BLaER1 treated with 17β-estradiol and CSF1 and Interleukin-3, amounts not matched to agents 10 nM and 100 nM (cell line): ENCODE measurements at regions not wholly inside any gene's neighbourhood (a gene's known extent, or its start where the extent isn't known, plus 50 kb on each side); places are given as distances from the start of the nearest gene placed in this dataset.
"Not testable (repeated sequence)": the region's sequence is repeated elsewhere in the genome, so short reads cannot be mapped to it uniquely, and the experiment has no call there.

ENCODE experiments used
- H3K27ac ChIP-seq, 11 experiments: shearing (Covaris generic); formaldehyde crosslinking; 2 replicates each; pipeline ENCODE4 v1.8.1; 2022
- H3K27me3 ChIP-seq, 11 experiments: shearing (Covaris generic); formaldehyde crosslinking; 2 replicates each; pipeline ENCODE4 v1.8.1; 2022
- H3K36me3 ChIP-seq, 11 experiments: shearing (Covaris generic); formaldehyde crosslinking; 2 replicates each; pipeline ENCODE4 v1.8.1; 2022
- H3K4me1 ChIP-seq, 10 experiments: shearing (Covaris generic); formaldehyde crosslinking; 2 replicates each; pipeline ENCODE4 v1.8.1; 2022
- H3K4me2 ChIP-seq, 11 experiments: shearing (Covaris generic); formaldehyde crosslinking; 2 replicates each; pipeline ENCODE4 v1.8.1; 2022
- H3K4me3 ChIP-seq, 10 experiments: shearing (Covaris generic); formaldehyde crosslinking; 2 replicates each; pipeline ENCODE4 v1.8.1; 2022
- H3K9ac ChIP-seq, 11 experiments: shearing (Covaris generic); formaldehyde crosslinking; 2 replicates each; pipeline ENCODE4 v1.8.1; 2022
- H3K9me3 ChIP-seq, 11 experiments: shearing (Covaris generic); formaldehyde crosslinking; replicated peaks in 1 of 11; 2 replicates each; pipeline ENCODE4 v1.8.1; 2022
- H4K20me1 ChIP-seq, 11 experiments: shearing (Covaris generic); formaldehyde crosslinking; 2 replicates each; pipeline ENCODE4 v1.8.1; 2022
- Cebpa-rat ChIP-seq, 11 experiments: shearing (Covaris generic); IDR thresholded peaks; 2 replicates each; pipeline ENCODE4 v1.8.1; 2022

- Histone ChIP-seq H3K27ac (no peak overlapping the region), H3K4me3 (no peak overlapping the region), H3K27me3 (no peaks in the 10 kb centered on the region), H3K36me3 (no peaks in the 10 kb centered on the region), H3K9ac (no peak overlapping the region), H3K4me1 (no peaks in the 10 kb centered on the region), H3K9me3 (peaks cover 0 to 6% (median 0%) of the 10 kb centered on the region in 11 experiments; a peak in 4 of 22 replicates), H3K4me2 (no peak overlapping the region), H4K20me1 (no peaks in the 10 kb centered on the region)
- TF ChIP-seq Cebpa-rat (IDR thresholded peaks at IDR 0.05), result no peak
Observed at GRCh38 chr19:30841934-30842333, 469.8 kb downstream of the ZNF536 start.

- Histone ChIP-seq H3K27ac (no peak overlapping the region), H3K4me3 (no peak overlapping the region), H3K36me3 (no peaks in the 10 kb centered on the region), H3K4me2 (no peak overlapping the region), H3K27me3 (no peaks in the 10 kb centered on the region), H3K9ac (no peak overlapping the region), H3K9me3 (peaks cover 6 to 16% (median 8%) of the 10 kb centered on the region in 11 experiments; a peak in 17 of 22 replicates), H3K4me1 (no peaks in the 10 kb centered on the region), H4K20me1 (no peaks in the 10 kb centered on the region)
- TF ChIP-seq Cebpa-rat (IDR thresholded peaks at IDR 0.05), result no peak
Observed at GRCh38 chr19:30830875-30831274, 458.7 kb downstream of the ZNF536 start.

- H3K27me3 ChIP-seq, H3K27ac ChIP-seq, H4K20me1 ChIP-seq, H3K4me1 ChIP-seq, H3K9ac ChIP-seq, H3K4me2 ChIP-seq, H3K4me3 ChIP-seq, H3K36me3 ChIP-seq: not testable (repeated sequence)
- H3K9me3 ChIP-seq, result peaks cover 6 to 16% (median 10%) of the 10 kb centered on the region in 11 experiments; a peak in 17 of 22 replicates
Observed at GRCh38 chr19:30825505-30825904, 453.3 kb downstream of the ZNF536 start.

GRCh38 chr19:30824809-30825208, 452.6 kb downstream of the ZNF536 start:
- no peak for TF ChIP-seq Cebpa-rat (IDR thresholded peaks at IDR 0.05)
- H3K4me3 ChIP-seq, result no peak overlapping the region
- H3K4me2 ChIP-seq, result no peak overlapping the region
- no peaks in the 10 kb centered on the region for H4K20me1 ChIP-seq
- H3K36me3 ChIP-seq, result no peaks in the 10 kb centered on the region
- no peaks in the 10 kb centered on the region for H3K27me3 ChIP-seq
- no peaks in the 10 kb centered on the region for H3K4me1 ChIP-seq
- no peak overlapping the region for H3K27ac ChIP-seq
- peaks cover 6 to 16% (median 10%) of the 10 kb centered on the region in 11 experiments; a peak in 17 of 22 replicates for H3K9me3 ChIP-seq
- no peak overlapping the region for H3K9ac ChIP-seq

GRCh38 chr19:30817965-30818567, 445.9 kb downstream of the ZNF536 start:
- Histone ChIP-seq H3K27ac (no peak overlapping the region), H3K27me3 (no peaks in the 10 kb centered on the region), H3K9ac (no peak overlapping the region), H3K4me2 (no peak overlapping the region), H3K4me3 (no peak overlapping the region), H3K36me3 (no peaks in the 10 kb centered on the region), H4K20me1 (no peaks in the 10 kb centered on the region), H3K9me3 (peaks cover 0 to 2% (median 0%) of the 10 kb centered on the region in 11 experiments; a peak in 1 of 22 replicates), H3K4me1 (no peaks in the 10 kb centered on the region)
- no peak for TF ChIP-seq Cebpa-rat (IDR thresholded peaks at IDR 0.05)

GRCh38 chr19:30817197-30817596, 445.0 kb downstream of the ZNF536 start:
- no peaks in the 10 kb centered on the region for H3K36me3 ChIP-seq
- H3K4me1 ChIP-seq, result no peaks in the 10 kb centered on the region
- H3K4me2 ChIP-seq, result no peak overlapping the region
- no peak for TF ChIP-seq Cebpa-rat (IDR thresholded peaks at IDR 0.05)
- no peaks in the 10 kb centered on the region for H3K27me3 ChIP-seq
- H3K27ac ChIP-seq, result no peak overlapping the region
- no peak overlapping the region for H3K4me3 ChIP-seq
- H3K9me3 ChIP-seq, result no peaks in the 10 kb centered on the region
- H4K20me1 ChIP-seq, result no peaks in the 10 kb centered on the region
- H3K9ac ChIP-seq, result no peak overlapping the region

- H3K36me3 ChIP-seq, result no peaks in the 10 kb centered on the region
- H4K20me1 ChIP-seq, result no peaks in the 10 kb centered on the region
- H3K9ac ChIP-seq, result no peak overlapping the region
- no peak overlapping the region for H3K4me2 ChIP-seq
- no peak for TF ChIP-seq Cebpa-rat (IDR thresholded peaks at IDR 0.05)
- no peak overlapping the region for H3K4me3 ChIP-seq
- no peak overlapping the region for H3K27ac ChIP-seq
- H3K27me3 ChIP-seq, result no peaks in the 10 kb centered on the region
- no peaks in the 10 kb centered on the region for H3K9me3 ChIP-seq
- H3K4me1 ChIP-seq, result no peaks in the 10 kb centered on the region
Observed at GRCh38 chr19:30815889-30816580, 443.9 kb downstream of the ZNF536 start.

GRCh38 chr19:30812099-30812678, 440.0 kb downstream of the ZNF536 start:
- H3K36me3 ChIP-seq, result no peaks in the 10 kb centered on the region
- H3K4me2 ChIP-seq, result no peak overlapping the region
- H3K27me3 ChIP-seq, result no peaks in the 10 kb centered on the region
- H3K4me1 ChIP-seq, result no peaks in the 10 kb centered on the region
- no peak for TF ChIP-seq Cebpa-rat (IDR thresholded peaks at IDR 0.05)
- H3K4me3 ChIP-seq, result no peak overlapping the region
- H4K20me1 ChIP-seq, result no peaks in the 10 kb centered on the region
- peaks cover 12 to 18% (median 17%) of the 10 kb centered on the region in 11 experiments for H3K9me3 ChIP-seq
- H3K9ac ChIP-seq, result no peak overlapping the region
- no peak overlapping the region for H3K27ac ChIP-seq

GRCh38 chr19:30811397-30812098, 439.4 kb downstream of the ZNF536 start:
- Histone ChIP-seq H3K27ac (no peak overlapping the region), H4K20me1 (no peaks in the 10 kb centered on the region), H3K27me3 (no peaks in the 10 kb centered on the region), H3K4me1 (no peaks in the 10 kb centered on the region), H3K36me3 (no peaks in the 10 kb centered on the region), H3K9me3 (peaks cover 18 to 25% (median 22%) of the 10 kb centered on the region in 11 experiments), H3K4me2 (no peak overlapping the region), H3K9ac (no peak overlapping the region), H3K4me3 (no peak overlapping the region)
- TF ChIP-seq Cebpa-rat (IDR thresholded peaks at IDR 0.05), result no peak
